GM18499 (cell line): ENCODE measurements at regions not wholly inside any gene's neighbourhood (a gene's known extent, or its start where the extent isn't known, plus 50 kb on each side); places are given as distances from the start of the nearest gene placed in this dataset.
"Not testable (repeated sequence)": the region's sequence is repeated elsewhere in the genome, so short reads cannot be mapped to it uniquely, and the experiment has no call there.

Experiments
- ATAC-seq: cut with Tn5 transposase; IDR thresholded peaks from one replicate; pipeline ENCODE4 v1.9.1; 2021; ENCODE audit warnings: moderate number of reproducible peaks; ENCODE audit not compliant: insufficient read depth, unreplicated experiment

DNA sequence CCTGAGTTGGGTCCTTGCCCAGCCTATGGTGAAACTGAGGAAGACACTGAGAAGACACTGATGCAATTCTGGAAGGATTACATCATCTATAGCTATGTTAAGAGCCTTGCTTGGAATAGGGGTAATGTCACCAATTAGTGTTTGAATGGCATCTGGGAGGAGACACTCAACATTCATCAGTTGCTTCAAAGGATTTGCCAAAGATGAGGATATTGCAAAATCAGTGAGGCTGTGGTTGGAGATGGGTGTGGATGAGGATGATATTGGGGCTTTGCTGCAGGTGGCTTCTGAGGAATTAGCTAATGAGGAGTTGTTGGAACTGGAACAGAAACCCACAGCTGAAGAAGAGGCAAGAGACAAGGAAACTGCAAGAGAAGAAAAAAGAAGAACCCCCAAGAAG, 146.7 kb upstream of the SP4 start:
- ATAC-seq = no peak

DNA sequence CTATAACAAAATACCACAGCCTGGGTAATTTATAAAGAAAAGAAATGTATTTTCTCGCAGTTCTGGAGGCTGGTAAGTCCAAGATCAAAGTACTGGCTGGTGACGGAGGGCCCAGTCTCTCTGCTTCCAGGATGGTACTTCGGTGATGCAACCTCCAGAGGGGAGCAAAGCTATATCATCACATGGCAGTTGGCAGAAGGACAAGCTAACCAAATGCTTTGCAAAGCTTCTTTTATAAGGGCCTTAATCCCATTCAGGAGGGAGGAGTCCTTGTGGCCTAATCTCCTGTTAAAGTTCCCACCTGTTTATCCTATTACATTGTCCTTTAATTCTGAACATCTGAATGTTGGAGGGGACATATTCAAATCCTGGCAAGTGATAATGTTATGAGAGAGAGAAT, 134.1 kb upstream of the SP4 start:
- ATAC-seq = no peak

DNA sequence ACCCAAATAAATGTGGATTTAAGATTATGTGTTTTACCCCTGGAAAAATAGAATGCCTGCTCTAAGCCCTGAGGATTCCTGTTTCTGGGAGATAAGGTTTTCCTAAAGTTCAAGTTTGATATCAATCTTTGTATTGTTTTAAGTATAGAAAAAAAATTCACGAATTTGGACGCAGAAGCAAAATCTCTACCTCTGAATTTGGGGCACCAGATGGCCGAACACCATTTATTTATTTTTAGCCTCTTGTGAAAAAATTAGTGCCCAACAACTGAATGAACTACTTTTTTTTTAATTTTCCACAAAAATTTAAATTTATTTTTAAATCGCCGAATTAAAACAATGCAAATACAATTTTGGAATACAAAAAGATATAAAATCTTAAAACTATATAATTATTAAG, 128.1 kb upstream of the SP4 start:
- ATAC-seq = no peak

DNA sequence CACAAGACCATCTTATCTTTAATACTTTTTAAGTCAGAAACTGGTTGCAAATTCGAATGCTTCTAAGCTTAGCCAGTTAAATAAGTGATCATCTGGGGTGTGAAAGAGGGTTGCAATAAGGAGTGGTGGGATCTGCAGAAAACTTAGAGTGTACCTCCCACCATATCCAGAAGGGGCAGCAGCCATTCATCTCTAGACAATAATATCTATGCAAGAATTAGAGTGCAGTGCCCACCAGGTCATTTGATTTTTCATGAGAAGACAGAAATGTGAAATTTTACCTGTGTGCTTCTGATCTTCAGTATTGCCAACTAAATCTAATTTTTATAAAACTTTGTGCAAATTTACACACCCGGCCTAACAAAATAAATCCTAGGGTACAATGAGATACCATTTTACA, 127.2 kb upstream of the SP4 start:
- no peak for ATAC-seq

DNA sequence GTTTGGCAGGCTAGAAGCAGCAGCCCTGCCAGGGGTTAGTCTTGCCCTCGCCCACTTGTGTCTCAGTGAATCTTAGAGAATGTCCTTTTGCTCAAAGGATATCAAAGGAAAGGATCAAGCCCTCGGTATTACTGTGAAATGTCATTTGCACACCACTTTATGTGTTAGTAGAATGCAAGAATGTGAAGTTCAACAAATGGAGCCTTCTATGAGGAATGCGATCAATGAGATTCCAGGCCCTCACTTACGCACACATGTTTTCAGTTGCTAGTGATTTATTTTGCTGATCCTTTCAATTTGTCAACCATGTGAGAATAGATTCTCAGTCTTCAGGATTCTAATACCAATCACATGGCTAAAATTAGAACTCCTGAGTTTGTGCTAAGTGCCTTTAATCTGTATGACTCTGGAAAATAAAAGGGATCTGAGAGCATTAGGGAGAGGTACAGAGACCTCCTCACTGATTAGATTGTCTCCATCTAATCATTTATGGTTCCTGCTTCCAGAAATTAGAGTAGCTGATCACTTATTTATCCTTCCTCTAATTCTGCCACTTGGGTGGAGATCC, 123.0 kb upstream of the SP4 start:
- ATAC-seq = no peak

DNA sequence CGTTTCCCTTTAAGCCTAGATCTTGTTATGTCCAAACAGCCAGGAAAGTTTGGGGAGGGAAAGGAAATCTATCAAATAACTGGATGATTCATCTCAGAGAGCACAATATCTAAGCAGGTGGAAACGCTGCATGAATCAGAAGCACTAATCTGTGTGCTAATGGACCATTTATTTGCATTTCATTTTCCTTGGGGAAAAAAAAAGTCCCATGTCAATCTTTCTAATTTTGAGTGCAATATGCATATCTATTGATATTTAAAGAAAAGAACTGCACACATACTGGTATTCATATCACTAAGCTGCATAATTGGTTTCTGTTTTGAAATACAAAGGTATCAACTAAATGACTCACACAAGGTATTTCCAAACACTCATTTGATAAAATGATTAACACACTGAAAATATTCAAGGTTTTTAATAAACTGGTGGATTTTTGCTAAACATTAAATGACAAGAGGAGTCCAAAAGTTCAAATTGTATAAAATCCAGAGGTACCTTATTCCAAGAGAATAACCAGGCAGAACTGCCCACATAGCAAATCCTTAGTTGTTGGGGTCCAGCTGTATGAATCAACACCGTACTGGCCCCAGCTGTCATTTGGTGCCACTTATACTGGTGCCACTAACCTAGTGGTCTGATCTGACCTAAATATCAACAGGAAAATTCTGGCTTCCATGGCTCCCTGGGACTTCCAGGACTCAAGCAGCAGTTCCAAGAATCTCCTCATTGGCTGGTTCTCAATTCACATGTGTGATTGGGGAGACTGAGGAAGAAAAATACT, 122.2 kb upstream of the SP4 start:
- no peak for ATAC-seq

DNA sequence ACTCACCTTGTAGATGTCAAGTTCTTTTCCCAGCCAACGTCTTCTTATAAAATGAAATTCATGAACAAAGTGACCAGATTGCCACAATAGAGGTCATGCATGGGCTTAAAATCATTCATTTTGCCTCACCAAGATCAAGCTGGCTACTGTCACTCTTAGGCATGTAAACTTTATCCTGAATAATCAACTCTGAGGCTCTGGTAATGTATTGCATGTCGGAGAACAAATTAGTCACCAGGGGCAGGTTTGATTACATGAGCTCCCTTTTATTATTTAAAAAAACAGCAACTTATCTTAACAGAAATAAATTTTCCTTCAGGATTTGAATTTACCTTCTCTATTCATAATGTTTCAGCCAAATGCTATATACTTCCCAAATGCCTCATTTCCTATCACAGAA, 112.9 kb upstream of the SP4 start:
- ATAC-seq = no peak

DNA sequence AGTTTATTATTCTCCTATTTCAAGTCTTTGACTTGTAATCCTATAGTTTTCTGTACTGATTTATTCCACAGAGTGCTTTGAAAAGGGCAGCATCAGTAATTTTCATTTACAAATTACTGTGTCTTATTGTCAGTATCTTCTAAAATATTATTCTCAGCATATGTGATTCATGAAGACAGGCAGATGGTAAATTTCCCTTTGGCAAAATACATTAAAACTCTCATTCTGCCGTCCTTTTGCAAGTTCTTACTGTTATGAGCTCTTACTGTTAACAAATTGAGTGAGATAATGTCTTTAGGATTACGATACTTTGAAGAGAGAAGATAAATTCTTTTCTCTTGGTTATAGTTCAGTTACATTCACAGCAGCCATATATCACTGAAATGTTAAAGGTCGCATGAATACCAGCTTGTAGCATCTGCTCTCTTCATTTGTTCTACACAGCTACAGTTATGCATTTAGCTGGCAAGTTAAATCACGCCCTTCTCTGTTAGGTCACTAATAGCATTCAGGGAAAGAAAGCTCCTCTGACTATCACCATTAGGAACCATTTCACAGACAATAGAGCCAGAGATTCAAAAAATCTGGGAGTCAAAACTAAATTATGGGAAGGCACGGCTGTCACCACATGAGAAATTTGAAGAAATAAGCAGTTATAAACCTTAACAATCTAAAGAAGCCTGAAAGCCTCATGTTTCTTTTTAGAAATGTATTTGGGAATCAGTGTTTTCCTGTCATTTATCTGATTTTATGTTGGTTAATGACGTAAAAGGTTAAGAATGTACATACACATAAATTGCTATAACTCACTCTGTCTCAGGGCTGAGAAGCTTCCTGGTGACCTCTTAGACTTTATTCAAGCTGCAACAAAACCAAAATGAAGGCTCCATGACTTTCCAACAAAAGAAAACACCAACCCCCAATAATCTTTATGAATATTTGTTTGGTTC, 109.6 kb upstream of the SP4 start:
- ATAC-seq = no peak

DNA sequence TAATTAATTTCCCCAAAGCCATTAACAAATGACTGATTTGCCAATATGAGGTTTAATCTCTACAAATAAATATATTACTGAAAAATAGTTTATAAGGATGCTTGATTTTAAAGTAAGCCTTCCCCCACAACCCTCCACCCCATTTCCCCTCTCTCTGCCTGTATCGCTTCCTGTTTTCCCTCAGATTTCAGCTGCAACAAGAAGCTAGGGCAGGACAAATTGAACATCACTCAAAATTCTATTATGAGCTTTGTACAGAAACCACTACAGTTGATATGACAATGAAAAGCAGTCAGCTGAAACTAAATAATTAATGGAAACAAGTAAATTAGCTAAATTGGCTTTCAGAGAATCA, 109.0 kb upstream of the SP4 start:
- no peak for ATAC-seq

DNA sequence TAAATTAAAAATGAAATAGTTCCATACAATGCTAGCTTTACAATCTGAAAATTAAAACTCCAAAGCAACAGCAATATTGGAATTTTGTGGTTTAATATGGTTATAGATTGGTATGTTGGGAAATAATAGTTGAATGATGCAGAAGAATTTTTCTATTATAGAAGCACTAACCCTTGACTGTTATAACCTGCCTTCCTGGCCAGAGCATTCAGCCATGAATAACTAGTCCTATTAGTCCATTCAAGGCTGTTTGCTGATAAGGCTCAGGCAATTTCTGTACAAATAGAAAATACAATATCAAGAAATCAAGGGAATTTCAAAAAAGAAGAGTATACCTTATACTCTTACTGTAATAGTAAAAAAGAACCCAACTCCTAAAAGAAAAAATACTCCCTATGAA, 101.6 kb upstream of the SP4 start:
- no peak for ATAC-seq

DNA sequence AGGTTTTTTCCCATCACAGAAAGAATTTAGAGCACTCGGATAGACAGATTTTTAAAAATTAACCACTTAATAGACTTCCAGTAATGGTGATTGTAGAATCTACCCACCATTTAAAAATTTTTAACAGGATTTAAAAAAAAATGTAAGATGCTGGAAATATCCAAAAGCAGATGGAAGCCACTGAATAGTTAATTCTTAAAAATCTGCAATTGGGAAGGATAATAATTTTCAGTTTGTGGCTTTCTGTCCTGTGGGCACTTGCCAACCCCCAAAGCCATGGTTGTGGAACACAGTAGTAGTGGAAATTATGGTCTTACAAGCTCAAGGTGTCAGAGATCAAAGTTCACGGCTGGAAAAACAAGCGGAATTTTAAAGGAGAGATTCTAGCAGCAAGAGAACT, 101.0 kb upstream of the SP4 start:
- ATAC-seq = no peak

DNA sequence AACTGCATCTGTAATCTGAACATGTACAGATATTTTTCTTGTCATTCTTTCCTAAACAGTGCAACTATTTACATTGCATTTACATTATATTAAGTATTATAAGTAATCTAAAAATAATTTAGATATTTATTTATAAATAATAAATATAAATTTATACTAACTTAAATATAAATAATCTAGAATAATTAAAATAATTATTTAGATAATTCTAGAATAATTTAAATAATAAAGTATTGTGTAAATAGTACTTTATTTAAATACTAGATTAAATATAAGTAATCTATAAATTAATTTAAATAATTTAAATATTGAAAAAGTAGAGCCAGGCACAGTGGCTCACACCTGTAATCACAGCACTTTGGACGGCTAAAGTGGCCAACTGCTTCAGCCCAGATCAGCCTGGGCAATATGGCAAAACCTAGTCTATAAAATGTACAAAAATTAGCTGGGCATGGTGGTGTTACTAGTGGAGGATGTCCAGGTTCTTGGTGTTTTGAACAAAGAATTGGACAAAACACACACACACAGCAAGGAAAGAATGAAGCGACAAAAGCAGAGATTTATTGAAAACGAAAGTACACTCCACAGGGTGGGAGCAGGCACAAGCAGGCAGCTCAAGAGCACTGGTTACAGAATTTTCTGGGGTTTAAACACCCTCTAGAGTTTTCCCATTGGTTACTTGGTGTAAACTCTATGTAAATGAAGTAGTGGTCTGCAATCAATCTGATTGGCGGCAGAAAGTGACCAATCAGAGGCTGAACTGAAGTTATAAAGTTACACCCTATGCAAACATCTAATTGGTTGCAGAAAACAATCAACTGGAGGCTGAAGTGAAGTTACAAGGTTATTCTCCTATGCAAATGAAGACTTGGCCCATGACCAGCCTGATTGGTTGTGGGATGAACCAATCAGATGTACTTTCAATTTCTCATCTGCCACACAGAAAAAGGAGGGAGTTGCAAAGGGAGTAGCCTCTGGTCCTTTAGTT, 100.2 kb upstream of the SP4 start:
- no peak for ATAC-seq

DNA sequence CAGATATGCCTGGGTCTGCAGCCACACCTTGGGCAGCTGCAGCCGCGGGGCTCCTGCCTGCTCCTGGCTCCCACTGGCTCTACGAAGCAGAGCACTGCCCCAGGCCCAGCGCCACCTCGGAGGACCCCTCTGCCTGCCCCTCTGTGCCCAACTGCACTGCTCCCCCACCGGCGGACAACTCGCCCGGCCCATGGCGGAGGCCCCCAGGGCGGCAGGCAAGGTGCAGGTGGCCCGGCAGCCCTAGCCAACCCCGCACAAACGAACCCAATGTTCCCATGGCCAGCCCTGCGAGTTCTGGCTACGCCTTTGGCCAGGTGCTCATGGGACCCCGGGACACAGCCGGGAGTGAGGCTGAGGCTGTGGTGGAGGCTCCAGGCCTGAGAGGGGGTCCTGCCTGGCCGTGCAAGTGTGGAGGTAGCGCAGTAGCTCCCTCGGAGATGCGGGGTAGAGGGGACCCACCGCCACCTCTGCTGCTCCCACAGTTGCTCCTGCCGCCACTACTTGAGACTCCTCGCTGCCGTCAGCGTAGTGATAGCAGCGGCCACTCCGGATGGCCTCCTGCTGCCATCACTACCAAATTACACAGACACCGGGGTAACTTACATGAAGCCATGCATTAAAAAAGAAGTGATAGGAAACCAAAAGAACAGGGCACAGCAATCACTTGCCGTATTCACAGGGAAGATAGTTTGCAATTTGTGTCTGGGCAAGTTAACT, 97.3 kb upstream of the SP4 start:
- ATAC-seq = no peak

DNA sequence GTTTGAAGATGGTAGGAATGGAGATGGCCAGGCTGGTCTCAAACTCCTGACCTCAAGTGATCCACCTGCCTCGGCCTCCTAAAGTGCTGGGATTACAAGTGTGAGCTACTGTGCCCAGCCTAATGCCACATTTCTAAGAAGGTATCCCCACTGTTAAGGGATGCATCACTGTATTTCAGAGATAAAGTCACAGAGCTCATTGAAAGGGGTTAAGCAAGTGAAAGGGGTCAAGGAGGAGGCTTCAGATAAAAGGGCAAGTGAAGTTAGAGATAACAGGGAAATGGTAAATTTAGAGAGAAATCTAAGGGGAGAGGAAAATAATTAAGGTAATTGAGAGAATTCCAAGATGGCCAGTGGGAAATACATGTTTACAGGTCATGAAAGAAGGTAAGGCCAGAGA, 93.0 kb upstream of the SP4 start:
- ATAC-seq = no peak

DNA sequence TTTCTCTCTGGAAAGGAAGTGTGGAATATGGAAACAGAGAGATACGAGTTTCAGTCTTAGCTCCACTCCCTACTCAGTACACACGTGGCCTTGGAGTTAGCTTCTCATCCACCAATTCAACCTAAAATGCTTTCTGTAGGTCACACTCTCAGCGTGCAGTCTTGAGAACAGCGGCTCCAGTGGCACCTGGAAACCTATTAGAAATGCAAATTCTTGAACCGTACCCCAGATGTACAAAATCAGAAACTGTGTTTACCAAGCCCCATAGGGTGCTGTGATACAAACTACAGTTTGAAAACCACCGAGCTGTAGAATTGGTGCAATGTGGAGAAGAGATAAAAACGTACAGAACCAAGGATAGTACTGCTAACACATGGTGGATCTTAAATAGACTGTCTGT, 91.1 kb upstream of the SP4 start:
- ATAC-seq = no peak

DNA sequence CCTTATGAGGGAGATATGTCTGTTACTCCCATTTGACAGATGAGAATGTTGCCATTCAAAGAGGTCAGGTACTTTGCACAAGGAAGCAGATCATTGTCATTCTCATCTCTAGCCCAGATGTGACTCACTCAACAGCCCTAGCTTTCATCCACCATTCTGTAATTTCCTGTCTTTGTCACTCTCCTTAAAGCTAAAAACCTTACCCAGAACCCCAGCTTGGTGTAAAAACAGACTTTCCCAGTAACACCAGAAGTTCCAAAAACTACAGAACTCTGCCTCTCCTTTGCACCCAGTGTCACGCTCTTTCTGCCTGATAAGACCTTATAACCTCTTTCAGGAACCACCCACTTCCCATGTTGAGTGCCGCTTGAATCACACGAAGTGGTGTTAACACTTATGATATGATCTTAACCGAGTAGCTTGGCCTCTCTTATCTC, 89.1 kb upstream of the SP4 start:
- ATAC-seq = no peak

DNA sequence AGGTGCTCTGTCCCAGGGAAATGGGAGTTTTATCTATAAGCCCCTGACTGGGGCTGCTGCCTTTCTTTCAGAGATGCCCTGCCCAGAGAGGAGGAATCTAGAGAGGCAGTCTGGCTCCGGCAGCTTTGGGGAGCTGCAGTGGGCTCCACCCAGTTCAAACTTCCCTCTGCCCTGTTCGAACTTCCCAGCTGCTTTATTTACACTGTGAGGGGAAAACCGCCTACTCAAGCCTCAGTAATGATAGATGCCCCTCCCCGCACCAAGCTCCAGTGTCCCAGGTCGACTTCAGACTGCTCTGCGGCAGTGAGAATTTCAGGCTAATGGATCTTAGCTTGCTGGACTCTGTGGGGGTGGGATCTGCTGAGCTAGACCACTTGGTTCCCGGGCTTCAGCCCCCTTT, 83.0 kb upstream of the SP4 start:
- not testable (repeated sequence) for ATAC-seq

DNA sequence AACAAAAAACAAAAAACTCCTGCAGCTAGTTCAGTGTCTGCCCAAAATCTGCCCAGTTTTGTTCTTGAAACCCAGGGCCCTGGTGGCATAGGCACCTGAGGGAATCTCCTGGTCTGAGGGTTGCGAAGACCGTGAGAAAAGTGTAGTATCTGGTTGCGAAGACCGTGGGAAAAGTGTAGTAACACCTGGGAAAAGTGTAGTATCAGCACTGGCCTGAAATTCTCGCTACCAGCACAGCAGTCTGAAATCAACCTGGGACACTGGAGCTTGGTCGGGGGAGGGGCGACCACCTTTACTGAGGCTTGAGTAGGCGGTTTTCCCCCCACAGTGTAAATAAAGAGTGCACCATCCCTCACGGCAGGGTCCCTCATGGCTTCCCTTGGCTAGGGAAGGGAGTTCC, 82.5 kb upstream of the SP4 start:
- ATAC-seq = no peak

DNA sequence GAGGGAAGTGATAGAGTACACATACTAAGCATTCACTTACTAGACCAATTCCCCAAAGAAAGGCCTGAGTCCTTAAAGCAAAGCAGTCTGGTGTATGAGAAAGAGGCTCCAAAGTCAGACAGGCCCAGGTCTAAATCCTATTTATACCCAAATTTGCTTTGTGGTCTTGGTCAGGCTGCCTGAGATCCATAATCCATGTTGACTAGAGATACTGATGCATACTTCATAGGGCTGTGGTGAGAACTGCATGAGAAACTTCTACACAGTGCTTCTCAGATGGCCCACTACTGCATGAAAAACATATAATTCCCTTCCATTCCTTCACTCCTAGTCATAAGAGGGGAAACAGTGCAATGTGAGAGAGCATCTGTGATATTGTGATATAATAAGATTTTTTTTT, 81.6 kb upstream of the SP4 start:
- no peak for ATAC-seq
